ENCODE measurements at regions not wholly inside any gene's neighbourhood (a gene's known extent, or its start where the extent isn't known, plus 50 kb on each side); places are given as distances from the start of the nearest gene placed in this dataset.

DNA sequence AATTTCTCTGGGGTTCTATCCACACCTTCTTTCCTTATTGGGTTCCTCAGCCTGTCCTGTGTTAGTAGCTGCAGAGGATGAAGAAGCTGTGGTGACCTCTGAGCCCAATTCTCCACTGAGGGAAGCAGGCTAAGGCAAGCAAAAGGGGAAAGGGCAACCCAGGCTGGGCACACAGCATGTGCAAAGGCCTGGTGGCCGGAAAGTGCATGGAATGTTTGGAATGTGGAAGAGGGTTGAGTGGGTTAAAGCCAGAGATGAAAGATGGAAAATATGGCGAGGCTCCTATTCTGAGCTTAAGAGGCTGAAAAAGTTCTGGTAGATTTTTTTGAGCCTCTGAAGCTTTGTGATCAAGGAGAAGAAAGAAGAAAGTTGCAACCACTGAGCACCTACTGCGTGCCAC, 247.1 kb downstream of the MIAT start:
- TF ChIP-seq, protein P1, sequence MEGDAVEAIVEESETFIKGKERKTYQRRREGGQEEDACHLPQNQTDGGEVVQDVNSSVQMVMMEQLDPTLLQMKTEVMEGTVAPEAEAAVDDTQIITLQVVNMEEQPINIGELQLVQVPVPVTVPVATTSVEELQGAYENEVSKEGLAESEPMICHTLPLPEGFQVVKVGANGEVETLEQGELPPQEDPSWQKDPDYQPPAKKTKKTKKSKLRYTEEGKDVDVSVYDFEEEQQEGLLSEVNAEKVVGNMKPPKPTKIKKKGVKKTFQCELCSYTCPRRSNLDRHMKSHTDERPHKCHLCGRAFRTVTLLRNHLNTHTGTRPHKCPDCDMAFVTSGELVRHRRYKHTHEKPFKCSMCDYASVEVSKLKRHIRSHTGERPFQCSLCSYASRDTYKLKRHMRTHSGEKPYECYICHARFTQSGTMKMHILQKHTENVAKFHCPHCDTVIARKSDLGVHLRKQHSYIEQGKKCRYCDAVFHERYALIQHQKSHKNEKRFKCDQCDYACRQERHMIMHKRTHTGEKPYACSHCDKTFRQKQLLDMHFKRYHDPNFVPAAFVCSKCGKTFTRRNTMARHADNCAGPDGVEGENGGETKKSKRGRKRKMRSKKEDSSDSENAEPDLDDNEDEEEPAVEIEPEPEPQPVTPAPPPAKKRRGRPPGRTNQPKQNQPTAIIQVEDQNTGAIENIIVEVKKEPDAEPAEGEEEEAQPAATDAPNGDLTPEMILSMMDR (IDR thresholded peaks at IDR 0.05): no peak
- TF ChIP-seq POLR2A (IDR thresholded peaks at IDR 0.05): no peak

Data from adrenal gland (tissue), 5 donors.